ENCODE measurements at regions not wholly inside any gene's neighbourhood (a gene's known extent, or its start where the extent isn't known, plus 50 kb on each side); places are given as distances from the start of the nearest gene placed in this dataset.

- TF ChIP-seq CTCF (IDR thresholded peaks at IDR 0.05; ENCODE audit: extremely low read depth in 1 of 2, insufficient read depth in 1 of 2, low read depth in 1 of 2, low read length in 2 of 2) (no peak), POLR2A (IDR thresholded peaks at IDR 0.05; ENCODE audit: low read depth, low read length) (no peak), POLR2AphosphoS5 (IDR thresholded peaks at IDR 0.05; ENCODE audit: insufficient read depth, low read depth, low read length) (no peak), EZH2 (IDR thresholded peaks at IDR 0.05; ENCODE audit: borderline replicate concordance, low read depth, low read length, severe bottlenecking) (no peak)
Measured at GRCh38 chr4:111435986-111436744, 709.1 kb upstream of the FAM241A start.

Measured in endothelial cell of umbilical vein (primary cell).